HG02840 (cell line): ENCODE measurements at regions not wholly inside any gene's neighbourhood (a gene's known extent, or its start where the extent isn't known, plus 50 kb on each side); places are given as distances from the start of the nearest gene placed in this dataset.

ENCODE experiments used
- ATAC-seq: cut with Tn5 transposase; IDR thresholded peaks from one replicate; pipeline ENCODE4 v1.9.1; 2021; ENCODE audit warnings: mild to moderate bottlenecking, moderate library complexity, moderate number of reproducible peaks; ENCODE audit not compliant: unreplicated experiment, low FRiP score

DNA sequence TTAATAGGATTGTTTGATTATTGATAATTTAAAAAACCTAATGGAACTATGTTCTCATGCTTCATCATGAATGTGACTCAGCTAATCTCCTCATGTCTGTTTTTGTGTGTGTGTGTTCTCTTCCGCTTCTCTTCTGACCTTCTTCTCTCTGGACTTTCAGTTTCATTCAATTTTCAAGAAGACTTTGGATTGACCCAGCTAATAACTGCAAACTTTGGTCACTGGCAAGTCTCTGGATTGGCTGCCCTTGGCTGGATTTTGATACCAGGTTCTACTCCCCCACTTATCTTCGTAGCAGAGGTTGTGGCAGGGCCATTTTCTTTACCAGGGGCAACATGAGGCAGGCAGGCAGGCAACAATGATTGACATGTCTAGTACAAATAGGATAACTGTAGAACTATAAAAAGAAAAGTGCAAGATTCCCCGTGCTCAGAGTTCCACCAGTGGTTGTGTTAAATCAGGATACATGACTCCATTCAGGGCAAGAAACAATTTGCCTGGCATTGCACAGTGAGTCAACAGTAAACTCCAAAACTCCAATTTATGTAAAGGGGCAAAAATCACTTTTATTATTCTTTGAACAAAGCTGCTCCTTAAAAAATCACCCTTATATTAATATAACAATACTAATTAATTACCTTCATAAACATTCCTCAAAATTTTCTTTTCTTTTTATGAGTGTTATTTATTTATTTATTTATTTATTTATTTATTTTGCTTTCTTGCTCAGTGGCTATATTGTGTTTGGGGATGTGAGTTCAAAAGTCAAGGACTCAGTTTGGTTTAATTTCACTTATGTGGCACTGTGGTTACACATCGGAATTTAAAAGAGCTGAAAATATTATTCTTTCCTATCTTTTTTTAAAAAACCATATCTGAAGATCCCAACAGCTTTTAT, 167.6 kb downstream of the RND3 start:
- ATAC-seq = no peak

DNA sequence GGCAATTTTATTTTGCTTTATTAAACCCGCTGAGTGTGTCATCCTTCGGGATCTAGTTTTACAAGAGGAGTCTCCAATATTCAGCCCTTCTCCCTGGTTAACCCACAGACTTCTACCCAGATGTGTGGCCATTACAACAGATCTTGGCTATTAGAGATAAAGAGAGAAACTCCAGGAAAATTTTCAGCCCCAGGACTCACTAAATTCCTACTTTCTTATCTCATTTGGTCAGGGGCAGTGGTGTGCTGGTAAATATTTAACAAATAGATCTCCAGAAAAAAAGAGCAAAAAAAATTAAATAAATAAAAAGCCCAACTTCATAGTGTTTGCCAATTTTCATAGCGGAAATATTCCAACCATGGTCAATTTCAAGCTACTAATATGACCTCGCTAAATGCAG, 168.4 kb downstream of the RND3 start:
- ATAC-seq = no peak

DNA sequence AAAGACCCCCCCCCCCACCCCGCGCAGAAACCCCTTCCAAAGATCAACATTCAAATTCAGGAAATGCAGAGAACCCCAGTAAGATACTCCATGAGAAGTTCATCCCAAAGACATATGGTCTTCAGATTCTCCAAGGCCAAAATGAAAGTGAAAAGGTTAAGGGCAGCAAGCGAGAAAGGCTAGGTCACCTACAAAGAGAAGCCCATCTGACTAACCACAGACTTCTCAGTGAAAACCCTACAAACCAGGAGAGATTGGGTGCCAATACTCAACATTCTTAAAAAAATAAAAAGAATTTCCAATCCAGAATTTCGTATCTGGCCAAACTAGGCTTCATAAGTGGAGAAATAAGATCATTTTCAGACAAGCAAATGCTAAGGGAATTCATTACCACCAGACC, 175.2 kb downstream of the RND3 start:
- no peak for ATAC-seq

DNA sequence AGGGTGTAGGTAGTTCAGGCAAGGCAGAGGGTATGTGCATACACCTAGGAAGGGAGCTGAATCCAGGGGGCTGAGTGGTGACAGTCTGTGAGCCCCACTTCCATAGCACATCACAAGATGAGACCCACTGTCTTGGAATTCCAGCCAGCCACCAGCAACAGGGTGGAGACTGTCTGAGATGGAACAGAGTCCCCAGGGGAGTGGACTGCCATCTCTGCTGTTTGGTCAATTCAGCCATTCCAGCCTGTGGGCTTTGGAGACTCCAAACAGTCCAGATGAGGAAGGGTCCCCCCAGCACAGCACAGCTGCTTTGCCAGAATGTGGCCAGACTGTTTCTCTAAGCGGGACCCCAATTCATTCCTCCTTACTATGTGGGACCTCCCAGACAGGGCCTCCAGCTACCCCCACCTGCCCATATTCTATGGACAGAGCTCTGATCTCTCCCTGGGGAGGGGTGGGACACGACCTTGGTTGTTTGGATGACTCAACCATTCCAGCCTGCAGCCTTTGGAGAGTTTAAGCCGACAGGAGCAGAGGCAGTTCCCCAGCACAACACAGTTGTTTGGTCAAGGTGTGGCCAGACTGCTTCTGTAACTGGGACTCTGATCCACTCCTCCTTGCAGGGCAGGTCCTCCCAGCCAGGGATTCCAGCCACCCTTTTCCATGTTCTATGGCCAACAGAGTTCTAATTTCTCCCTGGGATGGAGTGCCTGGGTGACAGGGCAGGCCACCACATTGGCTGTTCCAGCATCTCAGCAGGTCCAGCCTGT, 178.0 kb downstream of the RND3 start:
- ATAC-seq = no peak

DNA sequence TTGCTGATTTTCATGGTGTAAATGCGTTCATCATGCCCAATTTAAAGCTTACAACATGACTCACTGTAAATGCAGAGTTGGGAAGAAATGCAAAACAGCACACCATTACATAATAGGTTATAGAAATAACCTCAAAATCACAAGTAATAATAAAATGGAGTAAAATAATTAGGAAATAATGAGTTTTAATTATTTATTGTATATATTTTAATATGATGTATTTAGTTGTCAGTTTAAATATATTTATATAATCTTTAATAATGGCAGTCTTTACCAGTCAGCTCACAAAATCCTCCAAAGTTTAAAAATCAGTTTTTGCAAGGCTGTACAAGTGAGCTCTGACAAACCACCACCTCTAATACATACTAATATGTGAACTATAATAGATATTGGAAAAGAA, 180.2 kb downstream of the RND3 start:
- ATAC-seq = no peak

GRCh38 chr2:150303281-150303680, 184.2 kb downstream of the RND3 start:
- ATAC-seq = no peak

DNA sequence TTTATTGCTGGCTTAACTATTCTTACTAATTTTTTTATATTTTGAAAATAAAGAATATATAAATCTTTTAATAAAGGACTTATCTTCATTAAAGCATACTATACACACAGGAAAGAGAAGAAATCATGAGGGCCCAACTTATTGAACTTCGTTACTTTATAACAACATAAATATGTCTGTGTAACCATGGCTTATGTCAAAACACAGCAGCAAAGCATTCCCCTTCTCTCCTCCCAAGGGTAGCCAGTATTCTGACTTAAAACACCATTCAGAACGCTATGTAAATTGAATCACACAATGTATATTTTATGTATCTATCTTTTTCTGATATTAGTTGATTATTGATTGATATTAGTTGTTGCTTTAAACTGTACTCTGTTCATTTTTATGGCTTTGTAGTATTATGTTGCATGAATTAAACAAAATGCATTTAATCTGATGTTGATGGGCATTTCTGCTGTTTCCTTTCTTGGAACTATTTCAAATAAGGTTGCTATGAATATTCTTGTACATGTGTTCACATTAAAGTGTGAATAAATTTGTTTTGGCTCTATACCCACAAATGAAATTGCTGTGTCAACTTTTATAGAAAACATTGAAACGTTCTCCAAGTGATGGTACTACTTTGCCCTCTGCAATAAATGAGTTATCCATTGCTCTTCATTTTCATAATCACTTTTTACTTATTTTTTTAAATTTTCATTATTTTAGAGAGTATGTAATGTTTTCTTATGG, 188.7 kb downstream of the RND3 start:
- ATAC-seq = no peak

DNA sequence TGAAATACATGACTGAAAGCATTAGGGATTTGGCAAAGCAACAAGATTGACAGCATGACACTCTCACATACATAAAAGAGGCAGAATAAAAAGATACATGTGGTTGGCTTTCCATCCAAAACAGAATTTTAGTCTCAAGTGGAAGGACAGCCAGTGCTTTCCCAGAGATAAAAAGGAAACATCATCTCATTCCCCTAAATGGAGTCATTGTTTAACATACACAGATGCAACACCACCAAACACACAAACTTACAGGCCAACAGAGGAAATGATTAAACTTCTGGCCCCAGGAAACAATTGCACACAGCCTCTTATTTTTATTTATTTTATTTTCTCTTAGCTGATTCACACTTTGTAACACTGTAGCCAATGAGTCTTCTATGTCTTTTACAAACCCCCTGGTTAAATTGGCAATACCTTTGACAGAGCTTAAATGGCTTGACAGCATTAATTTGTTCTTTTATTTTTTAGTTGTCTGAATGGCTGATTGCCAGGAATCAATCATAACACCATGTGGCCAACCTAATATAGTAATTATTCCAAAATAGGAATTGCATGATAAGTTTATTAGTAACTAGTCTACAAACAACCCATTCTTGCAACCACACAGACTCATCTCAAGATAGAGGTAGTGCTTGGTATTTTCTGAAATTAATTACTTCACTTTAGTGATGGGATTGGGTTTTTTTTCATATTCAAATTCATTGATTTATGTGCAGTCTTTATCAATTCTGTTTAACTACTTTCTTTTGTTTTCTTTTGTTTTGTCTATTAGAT, 190.5 kb downstream of the RND3 start:
- ATAC-seq = no peak

- ATAC-seq = no peak
Observed at GRCh38 chr2:150295544-150295943, 191.9 kb downstream of the RND3 start.

GRCh38 chr2:150293771-150294170, 193.7 kb downstream of the RND3 start:
- ATAC-seq = no peak

DNA sequence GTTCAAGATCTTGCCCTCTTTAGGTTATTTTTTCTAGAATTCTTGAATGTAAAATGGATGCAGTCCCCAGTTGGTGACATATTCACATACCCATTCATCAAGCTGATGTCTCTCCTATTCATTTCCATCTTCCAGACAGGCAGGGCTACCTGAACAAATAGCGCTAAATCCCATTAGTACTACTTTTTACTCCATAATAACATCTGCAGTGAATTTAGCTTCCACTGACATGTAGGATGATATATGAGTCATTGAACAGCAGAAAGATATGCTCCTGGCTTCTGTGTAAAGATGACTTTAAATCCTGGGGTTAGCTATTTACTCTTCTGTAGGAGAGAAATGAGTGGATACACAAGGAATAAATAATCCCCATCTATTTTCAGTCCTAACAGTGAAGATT, 194.7 kb downstream of the RND3 start:
- ATAC-seq = no peak

DNA sequence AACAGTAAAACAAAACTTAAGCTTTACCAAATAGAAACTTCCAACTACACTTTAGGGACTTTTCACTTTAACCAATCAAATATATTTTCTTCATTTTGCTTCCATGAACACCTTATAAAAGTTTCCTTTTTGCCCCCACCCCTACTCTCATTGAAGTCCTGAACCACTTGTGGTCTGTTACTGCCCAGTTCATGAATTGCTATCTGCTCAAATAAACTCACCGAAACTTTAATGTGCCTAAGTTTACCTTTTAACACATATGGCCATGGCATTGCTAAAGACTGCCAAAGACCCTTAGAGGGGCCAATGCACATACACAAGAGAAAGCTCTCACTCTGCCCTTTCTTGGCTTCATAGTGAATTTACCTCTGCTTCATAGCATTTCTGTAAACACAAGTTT, 195.3 kb downstream of the RND3 start:
- ATAC-seq = no peak

DNA sequence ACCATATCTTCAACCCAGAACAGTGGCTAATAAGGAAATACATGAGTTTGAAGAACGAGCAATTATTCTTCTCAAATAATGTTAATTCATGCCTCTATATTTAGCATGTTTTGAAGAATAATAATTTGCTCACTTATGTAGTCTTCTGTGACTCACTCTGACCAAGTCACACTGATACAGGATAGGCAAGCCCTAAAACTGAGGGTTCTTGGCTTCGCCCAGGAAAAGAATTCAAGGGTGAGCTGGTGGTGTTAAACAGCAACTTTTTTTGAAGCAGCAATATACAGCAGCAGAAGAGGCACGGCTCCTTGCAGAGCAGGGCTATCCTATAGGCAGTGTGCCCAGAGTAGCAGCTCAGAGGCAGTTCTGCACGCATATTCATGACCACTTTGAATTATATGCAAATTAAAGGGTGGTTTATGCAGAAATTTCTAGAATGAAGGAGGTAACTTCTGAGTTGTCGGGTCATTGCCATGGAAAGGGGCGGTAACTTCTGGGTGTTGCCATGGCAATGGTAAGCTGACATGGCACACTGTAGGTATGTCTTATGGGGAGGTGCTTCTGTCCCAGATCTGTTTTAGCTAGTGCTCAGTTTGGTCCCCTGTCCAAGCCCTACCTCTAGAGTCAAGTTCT, 200.6 kb downstream of the RND3 start:
- no peak for ATAC-seq

GRCh38 chr2:150284116-150284515, 203.4 kb downstream of the RND3 start:
- ATAC-seq = no peak

DNA sequence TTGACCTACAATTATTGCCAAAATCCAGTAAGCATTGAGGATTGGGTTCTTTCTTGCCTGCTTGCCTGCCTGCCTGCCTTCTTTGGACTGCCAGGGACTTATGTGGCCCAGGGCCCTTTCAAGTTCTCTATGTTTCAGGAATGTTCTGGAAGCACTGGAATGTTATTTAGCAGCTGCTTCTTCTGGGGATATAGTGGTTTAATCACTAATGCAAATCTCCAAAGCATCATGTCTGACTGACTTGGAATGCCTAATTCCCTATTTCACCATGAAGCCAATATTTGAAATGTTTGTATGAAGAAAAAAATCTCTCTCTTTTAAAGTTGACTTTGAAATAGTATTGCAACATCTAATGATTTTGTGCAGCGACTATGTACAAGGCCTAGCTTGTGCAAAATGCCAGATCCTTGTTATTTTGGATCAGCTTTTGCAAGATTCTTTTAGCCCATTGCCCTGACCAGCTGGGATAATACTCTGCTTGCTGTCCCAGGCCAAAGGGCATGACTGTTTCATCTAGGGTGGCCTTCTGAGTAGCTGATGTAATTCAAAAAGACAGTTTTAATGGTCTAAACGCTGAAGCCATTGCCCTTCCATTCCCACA, 204.6 kb downstream of the RND3 start:
- no peak for ATAC-seq

GRCh38 chr2:150282357-150282756, 205.1 kb downstream of the RND3 start:
- no peak for ATAC-seq

- ATAC-seq = no peak
Observed at GRCh38 chr2:150280231-150280630, 207.2 kb downstream of the RND3 start.

DNA sequence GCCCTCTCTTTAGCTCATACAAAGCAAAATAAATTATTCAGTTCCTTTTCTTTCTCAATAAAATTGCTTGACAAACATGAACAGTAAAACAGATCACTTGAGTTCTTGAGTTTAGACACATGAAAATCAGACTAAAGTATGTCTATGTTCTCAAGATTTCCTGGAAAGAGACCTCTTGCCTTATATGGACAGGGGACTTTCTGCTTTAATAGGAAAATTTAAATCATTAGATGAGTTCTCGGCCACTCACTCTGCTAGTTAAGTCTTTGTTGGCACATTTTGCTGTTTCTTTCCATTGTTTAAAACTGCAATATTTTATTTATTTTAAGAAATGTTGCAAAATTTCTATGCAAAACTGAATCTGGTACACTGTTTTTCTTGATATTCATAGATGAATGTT, 207.8 kb downstream of the RND3 start:
- ATAC-seq = no peak

DNA sequence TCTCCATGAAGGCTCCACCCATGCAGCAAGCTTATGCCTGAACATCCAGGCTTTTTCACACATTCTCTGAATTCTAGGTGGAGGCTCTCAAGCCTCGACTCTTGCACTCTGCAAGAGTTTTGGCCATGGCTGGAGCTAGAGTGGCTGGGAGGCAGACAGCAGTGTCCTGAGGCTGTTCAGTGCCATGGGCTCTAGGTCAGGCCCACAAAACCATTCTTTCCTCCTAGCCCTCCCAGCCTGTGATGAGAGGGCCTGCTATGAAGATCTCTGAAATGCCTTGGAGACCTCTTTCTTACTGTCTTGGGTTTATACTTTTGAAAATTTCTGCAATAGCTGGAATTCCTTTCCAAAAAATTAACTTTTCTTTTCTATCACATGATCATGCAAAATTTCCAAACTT, 210.7 kb downstream of the RND3 start:
- no peak for ATAC-seq

DNA sequence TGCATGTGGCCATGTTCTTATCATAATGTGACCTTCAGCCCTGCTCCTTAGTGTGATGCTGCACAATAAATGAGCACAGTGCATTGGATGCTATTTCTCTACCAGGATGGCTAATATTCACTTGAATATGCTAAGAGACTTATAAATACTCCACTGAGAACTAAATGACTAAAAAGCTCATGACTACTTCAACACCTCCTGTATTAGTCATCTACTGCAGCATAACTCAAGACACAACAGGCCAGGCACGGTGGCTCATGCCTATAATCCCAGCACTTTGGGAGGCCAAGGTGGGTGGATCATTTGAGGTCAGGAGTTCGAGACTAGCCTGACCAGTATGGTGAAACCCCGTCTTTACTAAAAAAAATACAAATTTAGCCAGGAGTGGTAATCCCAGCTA, 213.4 kb downstream of the RND3 start:
- no peak for ATAC-seq
